SK-N-SH (cell line): ENCODE measurements at regions not wholly inside any gene's neighbourhood (a gene's known extent, or its start where the extent isn't known, plus 50 kb on each side); places are given as distances from the start of the nearest gene placed in this dataset.

Source experiments
- CTCF ChIP-seq: fragments of 200-600 bp; sonication (generic); IDR thresholded peaks from 2 replicates; pipeline ENCODE4 v1.6.1; 2017; ENCODE audit warnings: antibody characterized with exemption, mild to moderate bottlenecking, moderate library complexity
- ELF1 ChIP-seq: IDR thresholded peaks from 2 replicates; pipeline ENCODE4 v1.4.0; 2012
- EP300 ChIP-seq, 2 experiments: IDR thresholded peaks; 2 replicates each; pipeline versions ENCODE4 v1.4.0 to v1.6.1; 2012; ENCODE audit warnings: borderline replicate concordance in 1 of 2, low read depth in 1 of 2, low read length in 1 of 2
- FOXM1 ChIP-seq: IDR thresholded peaks from 2 replicates; pipeline ENCODE4 v1.4.0; 2012; ENCODE audit warnings: low read depth, mild to moderate bottlenecking
- IRF3 ChIP-seq: fragments of 150-350 bp; IDR thresholded peaks from 2 replicates; pipeline ENCODE4 v1.6.1; 2016; ENCODE audit warnings: mild to moderate bottlenecking, low read depth, low read length
- MEF2A ChIP-seq: IDR thresholded peaks from 2 replicates; pipeline ENCODE4 v1.4.0; 2012; ENCODE audit warnings: low read depth, borderline replicate concordance
- MXI1 ChIP-seq: IDR thresholded peaks from 2 replicates; pipeline ENCODE4 v1.6.1; 2012; ENCODE audit warnings: mild to moderate bottlenecking, low read depth, low read length, improper control_type of control experiment
- NRF1 ChIP-seq: IDR thresholded peaks from 2 replicates; pipeline ENCODE4 v1.6.1; 2012; ENCODE audit warnings: low read depth, mild to moderate bottlenecking, low read length
- POLR2AphosphoS5 ChIP-seq: IDR thresholded peaks from 2 replicates; pipeline ENCODE4 v1.6.1; 2012; ENCODE audit warnings: low read depth, low read length
- TCF12 ChIP-seq: IDR thresholded peaks from 2 replicates; pipeline ENCODE4 v1.4.0; 2012
- TEAD4 ChIP-seq: IDR thresholded peaks from 2 replicates; pipeline ENCODE4 v1.4.0; 2012; ENCODE audit warnings: mild to moderate bottlenecking, borderline replicate concordance; ENCODE audit not compliant: insufficient read depth

GRCh38 chr2:67599561-67599960, 202.4 kb downstream of the ETAA1 start:
- TF ChIP-seq CTCF (no peak), NRF1 (no peak), FOXM1 (no peak), EP300 (IDR thresholded peaks at IDR 0.05; ENCODE audit: borderline replicate concordance in 1 of 2, low read depth in 1 of 2, low read length in 1 of 2) (no peak), MXI1 (no peak), POLR2AphosphoS5 (no peak), TEAD4 (no peak), TCF12 (no peak), MEF2A (no peak), ELF1 (no peak), IRF3 (no peak)
